ENCODE measurements at regions not wholly inside any gene's neighbourhood (a gene's known extent, or its start where the extent isn't known, plus 50 kb on each side); places are given as distances from the start of the nearest gene placed in this dataset.

DNA sequence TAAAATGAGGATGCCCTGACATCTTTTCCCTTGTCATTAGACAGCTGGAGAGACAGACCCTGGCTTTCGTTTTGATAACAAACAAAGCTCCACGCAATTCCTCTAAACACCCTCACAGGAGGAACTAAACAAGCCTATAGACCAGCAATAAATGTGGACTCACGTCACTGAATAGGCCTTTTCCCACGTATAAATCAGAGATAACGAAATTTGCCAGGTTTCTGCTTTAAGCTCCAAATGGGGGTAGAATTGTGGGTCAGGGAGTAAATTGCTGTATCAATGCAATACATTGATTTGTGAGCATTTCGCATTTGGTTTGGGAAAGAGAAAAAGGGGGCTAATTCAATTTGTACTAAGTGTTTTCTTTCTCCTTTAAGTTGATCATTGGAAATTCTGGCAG lies 256.0 kb downstream of the PMP22 start:
- Histone ChIP-seq H3K36me3 (ENCODE audit: control insufficient read depth in 1 of 2, insufficient read depth in 2 of 2, low read length in 2 of 2) (no peaks in the 10 kb centered on the region), H3K27ac (ENCODE audit: low read depth, low read length) (no peak overlapping the region), H3K79me2 (ENCODE audit: insufficient read depth, low read length) (no peaks in the 10 kb centered on the region), H3K27me3 (ENCODE audit: insufficient read depth, low read length) (peaks cover 5% of the 10 kb centered on the region; the same call in 1 of the 2 replicates), H4K20me1 (ENCODE audit: insufficient read depth) (no peaks in the 10 kb centered on the region), H3K9me3 (ENCODE audit: control insufficient read depth in 1 of 2, insufficient read depth in 1 of 2, low read depth in 1 of 2, low read length in 2 of 2) (no peaks in the 10 kb centered on the region), H3K4me3 (replicated peaks in 1 of 2; ENCODE audit: low read depth in 1 of 2, low read length in 2 of 2) (no peak overlapping the region), H3K4me2 (ENCODE audit: low read length) (no peak overlapping the region), H3K4me1 (ENCODE audit: control insufficient read depth in 1 of 2, insufficient read depth in 2 of 2, low read length in 2 of 2) (no peaks in the 10 kb centered on the region), H3K9ac (ENCODE audit: low read length) (no peak overlapping the region), H3K9me2 (ENCODE audit: insufficient read depth) (no peaks in the 10 kb centered on the region), H2AFZ (ENCODE audit: low read depth, low read length, poor library complexity, severe bottlenecking) (no peak overlapping the region)
- POLR2A ChIA-PET, result no interaction called here
- RAD21 ChIA-PET (ENCODE audit: low non-redundant PET in 1 of 2, low total read pairs in 2 of 2, uncharacterized antibody in 2 of 2, unreplicated experiment in 2 of 2), result no interaction called here
- ATAC-seq, result no peak
- BruUV-seq (replicated peaks), result no TSS peak
- no peak for DNase-seq (ENCODE audit: low read depth, low spot score)
- intact Hi-C loops (cut with micrococcal nuclease), result no loop called here
- CTCF ChIA-PET, result no interaction called here
- TF ChIP-seq EZH2phosphoT487 (IDR thresholded peaks at IDR 0.05; ENCODE audit: borderline replicate concordance) (no peak), ZFX (IDR thresholded peaks at IDR 0.05) (no peak), POLR2AphosphoS5 (IDR thresholded peaks at IDR 0.05; ENCODE audit: low read depth, low read length) (no peak), POLR2A (IDR thresholded peaks at IDR 0.05; ENCODE audit: borderline replicate concordance, extremely low read depth, insufficient read depth, insufficient read length) (no peak), FOSL1 (IDR thresholded peaks at IDR 0.05; ENCODE audit: low read depth) (no peak), TCF7L2 (IDR thresholded peaks at IDR 0.05; ENCODE audit: borderline replicate concordance, extremely low read depth, insufficient read depth, insufficient read length) (no peak), RAD21 (IDR thresholded peaks at IDR 0.05; ENCODE audit: low read depth) (no peak), CEBPB (IDR thresholded peaks at IDR 0.05; ENCODE audit: low read depth) (no peak)
- TF ChIP-seq, protein P1, sequence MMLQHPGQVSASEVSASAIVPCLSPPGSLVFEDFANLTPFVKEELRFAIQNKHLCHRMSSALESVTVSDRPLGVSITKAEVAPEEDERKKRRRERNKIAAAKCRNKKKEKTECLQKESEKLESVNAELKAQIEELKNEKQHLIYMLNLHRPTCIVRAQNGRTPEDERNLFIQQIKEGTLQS (IDR thresholded peaks at IDR 0.05), result no peak
- TF ChIP-seq, protein P2, sequence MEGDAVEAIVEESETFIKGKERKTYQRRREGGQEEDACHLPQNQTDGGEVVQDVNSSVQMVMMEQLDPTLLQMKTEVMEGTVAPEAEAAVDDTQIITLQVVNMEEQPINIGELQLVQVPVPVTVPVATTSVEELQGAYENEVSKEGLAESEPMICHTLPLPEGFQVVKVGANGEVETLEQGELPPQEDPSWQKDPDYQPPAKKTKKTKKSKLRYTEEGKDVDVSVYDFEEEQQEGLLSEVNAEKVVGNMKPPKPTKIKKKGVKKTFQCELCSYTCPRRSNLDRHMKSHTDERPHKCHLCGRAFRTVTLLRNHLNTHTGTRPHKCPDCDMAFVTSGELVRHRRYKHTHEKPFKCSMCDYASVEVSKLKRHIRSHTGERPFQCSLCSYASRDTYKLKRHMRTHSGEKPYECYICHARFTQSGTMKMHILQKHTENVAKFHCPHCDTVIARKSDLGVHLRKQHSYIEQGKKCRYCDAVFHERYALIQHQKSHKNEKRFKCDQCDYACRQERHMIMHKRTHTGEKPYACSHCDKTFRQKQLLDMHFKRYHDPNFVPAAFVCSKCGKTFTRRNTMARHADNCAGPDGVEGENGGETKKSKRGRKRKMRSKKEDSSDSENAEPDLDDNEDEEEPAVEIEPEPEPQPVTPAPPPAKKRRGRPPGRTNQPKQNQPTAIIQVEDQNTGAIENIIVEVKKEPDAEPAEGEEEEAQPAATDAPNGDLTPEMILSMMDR (IDR thresholded peaks at IDR 0.05 in 2 of 3, conservative IDR thresholded peaks at IDR 0.05 in 1 of 3; ENCODE audit: borderline replicate concordance in 1 of 3, insufficient read depth in 1 of 3, low read depth in 2 of 3, low read length in 2 of 3), result no peak
- TF ChIP-seq, protein P3, sequence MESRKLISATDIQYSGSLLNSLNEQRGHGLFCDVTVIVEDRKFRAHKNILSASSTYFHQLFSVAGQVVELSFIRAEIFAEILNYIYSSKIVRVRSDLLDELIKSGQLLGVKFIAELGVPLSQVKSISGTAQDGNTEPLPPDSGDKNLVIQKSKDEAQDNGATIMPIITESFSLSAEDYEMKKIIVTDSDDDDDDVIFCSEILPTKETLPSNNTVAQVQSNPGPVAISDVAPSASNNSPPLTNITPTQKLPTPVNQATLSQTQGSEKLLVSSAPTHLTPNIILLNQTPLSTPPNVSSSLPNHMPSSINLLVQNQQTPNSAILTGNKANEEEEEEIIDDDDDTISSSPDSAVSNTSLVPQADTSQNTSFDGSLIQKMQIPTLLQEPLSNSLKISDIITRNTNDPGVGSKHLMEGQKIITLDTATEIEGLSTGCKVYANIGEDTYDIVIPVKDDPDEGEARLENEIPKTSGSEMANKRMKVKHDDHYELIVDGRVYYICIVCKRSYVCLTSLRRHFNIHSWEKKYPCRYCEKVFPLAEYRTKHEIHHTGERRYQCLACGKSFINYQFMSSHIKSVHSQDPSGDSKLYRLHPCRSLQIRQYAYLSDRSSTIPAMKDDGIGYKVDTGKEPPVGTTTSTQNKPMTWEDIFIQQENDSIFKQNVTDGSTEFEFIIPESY (IDR thresholded peaks at IDR 0.05; ENCODE audit: extremely low read depth, insufficient replicate concordance, low read length), result no peak
